ENCODE measurements at regions not wholly inside any gene's neighbourhood (a gene's known extent, or its start where the extent isn't known, plus 50 kb on each side); places are given as distances from the start of the nearest gene placed in this dataset.

- Histone ChIP-seq H2AFZ (ENCODE audit: low read length) (no peak overlapping the region), H3K9me3 (ENCODE audit: control insufficient read depth, low read depth, low read length) (no peaks in the 10 kb centered on the region), H3K4ac (ENCODE audit: low read depth, low read length) (no peak overlapping the region), H4K5ac (ENCODE audit: insufficient read length, low read depth, low read length) (no peak overlapping the region), H2BK15ac (ENCODE audit: low read depth, low read length) (no peak overlapping the region), H3K27me3 (ENCODE audit: insufficient read depth, low read length) (no peaks in the 10 kb centered on the region), H2BK5ac (ENCODE audit: insufficient read length, low read length) (no peak overlapping the region), H3T11ph (ENCODE audit: low read length) (no peak overlapping the region), H2BK20ac (ENCODE audit: low read depth, low read length, poor library complexity, severe bottlenecking) (no peak overlapping the region), H3K4me2 (ENCODE audit: insufficient read depth, insufficient read length, low read length) (no peak overlapping the region), H3K23ac (ENCODE audit: insufficient read length, low read depth, low read length) (no peak overlapping the region), H3K18ac (ENCODE audit: insufficient read length, low read depth, low read length) (no peak overlapping the region), H3K56ac (ENCODE audit: insufficient read length, low read depth, low read length) (no peak overlapping the region), H4K91ac (ENCODE audit: insufficient read length, low read depth, low read length) (no peak overlapping the region), H3K23me2 (ENCODE audit: insufficient read length, low read depth, low read length, poor library complexity, severe bottlenecking) (no peaks in the 10 kb centered on the region), H2BK12ac (ENCODE audit: insufficient read length, low read depth, low read length) (no peak overlapping the region), H4K20me1 (ENCODE audit: control insufficient read depth, insufficient read depth, insufficient read length) (no peaks in the 10 kb centered on the region), H4K8ac (replicated peaks; ENCODE audit: insufficient read length, low read depth, low read length) (no peak overlapping the region), H3K79me1 (ENCODE audit: insufficient read depth, low read depth, low read length, poor library complexity, severe bottlenecking) (no peaks in the 10 kb centered on the region), H3K4me1 (ENCODE audit: insufficient read depth, low read length) (no peaks in the 10 kb centered on the region), H3K14ac (ENCODE audit: insufficient read depth, low read length) (no peak overlapping the region), H2BK120ac (ENCODE audit: low read depth, low read length, poor library complexity, severe bottlenecking) (no peak overlapping the region), H3K79me2 (ENCODE audit: insufficient read depth, low read length) (no peaks in the 10 kb centered on the region), H2AK5ac (ENCODE audit: insufficient read length, low read length) (no peak overlapping the region), H3K9ac (ENCODE audit: extremely low read depth, insufficient read length, low read length) (no peak overlapping the region), H3K27ac (ENCODE audit: insufficient read length, low read depth, low read length) (no peak overlapping the region)
- Mint-ChIP-seq H3K4me3 (no peak overlapping the region), H3K36me3 (ENCODE audit: insufficient read depth in 1 of 3, low read depth in 3 of 3) (no peaks in the 10 kb centered on the region), H3K27ac (no peak overlapping the region; a peak in 1 of 7 replicates), H3K4me1 (0 out of 4 replicates have a peak, but pooled peaks cover 0 to 4% of the 10 kb centered on the region in 2 experiments), H3K9me3 (no peaks in the 10 kb centered on the region), H3K27me3 (ENCODE audit: low read depth) (peaks cover 8% of the 10 kb centered on the region)
- no peak for DNase-seq
- no peak for TF ChIP-seq CTCF (conservative IDR thresholded peaks at IDR 0.05)
- no CpG with 5 or more reads among the region's 8 CpGs for WGBS (ENCODE audit: extremely low coverage, insufficient read length, low lambda C conversion rate)
These were observed 342.0 kb downstream of the SIPA1L2 start for GRCh38 chr1:232287676-232288569.
